Midbrain (tissue), 1 donor: ENCODE measurements at regions not wholly inside any gene's neighbourhood (a gene's known extent, or its start where the extent isn't known, plus 50 kb on each side); places are given as distances from the start of the nearest gene placed in this dataset.

Experiments used
- DNase-seq: peaks from one replicate; lab custom pipeline; 2025; lab: John Stamatoyannopoulos, UW

DNA sequence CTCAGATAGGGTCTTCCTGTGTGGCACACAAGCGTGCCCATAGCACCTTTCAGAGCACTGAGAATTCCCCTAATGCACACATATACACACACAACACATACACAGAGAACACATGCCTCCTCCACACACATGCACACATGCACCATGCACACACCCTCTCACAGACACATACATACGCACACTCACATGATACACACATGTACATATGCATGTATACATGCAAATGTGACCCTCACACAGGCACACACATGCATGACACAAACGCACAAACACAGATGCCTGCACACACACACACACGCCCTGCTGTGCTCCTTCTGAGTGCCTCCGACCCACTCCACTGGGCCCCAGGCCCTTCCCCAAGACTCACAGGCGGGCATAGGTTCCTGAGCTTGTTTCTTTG, 251.0 kb downstream of the PTPRU start:
- DNase-seq, result no peak

DNA sequence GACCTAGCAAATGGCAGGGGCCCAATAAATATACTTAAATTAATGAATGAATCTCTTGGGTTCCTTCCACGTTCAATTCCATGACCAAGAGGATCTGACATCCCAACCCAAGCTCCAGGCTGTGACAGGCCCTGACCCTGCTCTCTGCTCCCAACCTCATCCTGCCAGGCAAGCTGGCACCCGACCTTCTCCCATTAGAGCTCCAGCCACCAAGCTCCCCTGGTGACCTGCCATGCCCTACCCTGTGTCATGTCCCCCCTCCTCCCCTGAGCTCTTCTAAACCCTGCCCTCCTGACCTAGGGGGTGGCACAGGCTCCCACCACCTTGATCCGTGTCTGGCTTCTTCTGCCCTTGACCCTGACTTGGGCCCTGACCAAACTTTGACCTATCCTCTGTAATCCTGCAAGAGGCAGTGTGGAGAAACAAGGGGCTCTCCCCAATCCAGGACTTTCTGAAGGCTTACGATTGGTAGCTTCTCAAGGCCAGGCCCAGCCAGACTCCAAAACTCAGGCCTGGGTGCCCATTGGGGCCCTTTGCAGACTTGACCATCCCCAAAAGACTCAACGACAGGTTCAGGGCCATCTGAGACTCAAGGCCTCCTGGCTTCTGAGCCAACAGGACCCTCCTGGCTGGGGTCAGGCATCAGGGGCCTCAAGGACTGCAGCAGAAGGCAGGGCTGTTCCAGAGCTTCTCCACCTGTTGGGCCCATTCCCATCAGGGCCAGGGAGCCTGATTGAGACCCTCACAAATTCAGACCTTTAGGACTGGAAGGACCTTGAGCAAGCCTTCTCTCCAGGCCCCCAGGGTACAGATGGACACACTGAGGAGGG, 249.0 kb downstream of the PTPRU start:
- DNase-seq, result no peak

DNA sequence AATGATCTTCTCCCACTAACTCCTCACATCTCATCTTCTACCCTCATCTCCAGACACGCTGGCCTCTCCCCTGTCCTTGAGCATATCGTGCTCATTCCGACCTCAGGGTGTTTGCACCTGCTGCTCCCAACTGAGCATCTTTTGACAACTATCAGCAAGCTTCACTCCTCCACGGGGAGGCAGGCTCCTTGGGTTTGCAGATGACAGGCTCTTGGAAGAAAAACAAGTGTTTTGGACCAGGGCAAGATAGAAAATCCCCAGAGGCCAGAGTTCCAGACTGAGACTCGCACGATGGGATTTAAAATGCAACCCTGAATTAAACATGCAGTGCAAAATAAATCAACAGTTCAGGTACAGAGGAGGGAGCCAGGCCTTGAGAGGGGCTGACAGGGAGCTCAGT, 246.7 kb downstream of the PTPRU start:
- DNase-seq, result no peak

DNA sequence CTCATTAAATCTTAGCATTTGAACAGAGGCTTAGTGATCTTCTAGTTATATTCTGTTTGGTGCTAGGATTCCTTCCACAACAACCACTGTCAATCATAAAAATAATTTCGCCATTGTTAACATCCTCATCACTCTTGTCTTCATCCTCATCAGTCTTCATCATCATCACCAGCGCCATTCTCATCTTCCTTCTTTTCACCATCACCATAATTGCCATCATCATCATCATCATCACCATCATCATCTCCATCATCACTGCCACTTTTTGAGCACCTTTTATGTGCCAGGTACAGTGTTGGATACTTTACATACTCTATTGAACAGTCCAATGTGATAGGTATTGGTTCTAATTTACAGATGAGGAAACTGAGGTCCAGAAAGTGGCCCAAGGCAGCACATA, 245.7 kb downstream of the PTPRU start:
- DNase-seq, result no peak

DNA sequence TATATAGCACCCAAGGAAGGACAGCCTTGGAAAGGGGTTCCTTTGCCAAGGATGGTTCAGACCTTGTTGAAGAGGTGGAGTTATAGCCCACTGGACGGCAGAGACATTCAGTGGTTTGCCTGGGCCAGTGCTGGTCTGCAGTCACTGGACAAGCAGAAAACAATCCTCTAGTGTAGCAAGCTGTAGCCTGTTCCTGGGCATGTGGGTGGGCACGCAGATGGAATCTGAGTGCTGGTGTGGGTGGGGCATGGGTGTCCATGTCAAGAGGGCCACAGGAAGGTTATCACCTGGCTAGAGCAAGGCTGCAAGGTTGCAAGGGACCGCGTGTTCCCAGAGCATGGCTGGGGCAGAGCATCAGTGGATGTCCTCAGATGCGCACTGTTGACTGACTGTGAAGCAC, 244.7 kb downstream of the PTPRU start:
- DNase-seq, result no peak

DNA sequence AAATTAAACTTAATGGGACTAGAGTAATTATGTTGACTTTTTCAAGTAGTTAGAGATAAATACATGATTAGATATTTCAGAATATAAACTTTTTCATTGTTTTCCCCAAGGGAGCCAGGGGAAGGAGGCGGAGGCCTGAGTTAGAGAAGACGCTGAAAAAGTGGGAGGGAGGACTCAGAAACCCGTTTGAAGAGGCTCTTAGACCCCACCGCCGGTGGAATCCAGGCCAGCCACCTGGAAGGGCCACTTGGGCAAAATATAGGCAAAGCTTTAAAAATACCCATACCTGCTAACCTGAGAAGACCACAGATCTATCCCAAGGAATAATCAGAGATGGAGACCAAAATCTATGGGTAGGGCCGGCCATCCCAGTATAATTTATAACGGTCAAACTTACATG, 242.6 kb downstream of the PTPRU start:
- no peak for DNase-seq

GRCh38 chr1:29478151-29478791, 241.9 kb downstream of the PTPRU start:
- no peak for DNase-seq

DNA sequence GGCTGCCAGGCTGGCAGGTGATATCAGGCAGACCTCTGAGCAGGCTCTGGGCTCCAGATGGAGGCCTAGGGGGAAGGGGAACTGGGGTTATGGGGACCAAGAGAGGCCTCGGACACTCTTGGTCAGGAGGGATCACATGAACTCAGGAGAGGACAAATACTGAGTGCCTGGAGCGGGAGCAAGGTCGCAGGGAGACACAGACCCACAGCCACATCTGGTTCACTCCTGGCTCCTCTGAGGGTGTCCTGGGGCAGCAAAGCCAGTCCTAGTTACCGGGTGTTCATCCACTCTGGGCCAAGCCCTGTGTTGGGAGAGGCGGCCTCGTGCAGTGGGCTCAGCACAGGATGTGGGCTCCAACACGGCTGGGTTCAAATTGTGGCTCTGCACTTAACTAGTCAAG, 239.0 kb downstream of the PTPRU start:
- no peak for DNase-seq

DNA sequence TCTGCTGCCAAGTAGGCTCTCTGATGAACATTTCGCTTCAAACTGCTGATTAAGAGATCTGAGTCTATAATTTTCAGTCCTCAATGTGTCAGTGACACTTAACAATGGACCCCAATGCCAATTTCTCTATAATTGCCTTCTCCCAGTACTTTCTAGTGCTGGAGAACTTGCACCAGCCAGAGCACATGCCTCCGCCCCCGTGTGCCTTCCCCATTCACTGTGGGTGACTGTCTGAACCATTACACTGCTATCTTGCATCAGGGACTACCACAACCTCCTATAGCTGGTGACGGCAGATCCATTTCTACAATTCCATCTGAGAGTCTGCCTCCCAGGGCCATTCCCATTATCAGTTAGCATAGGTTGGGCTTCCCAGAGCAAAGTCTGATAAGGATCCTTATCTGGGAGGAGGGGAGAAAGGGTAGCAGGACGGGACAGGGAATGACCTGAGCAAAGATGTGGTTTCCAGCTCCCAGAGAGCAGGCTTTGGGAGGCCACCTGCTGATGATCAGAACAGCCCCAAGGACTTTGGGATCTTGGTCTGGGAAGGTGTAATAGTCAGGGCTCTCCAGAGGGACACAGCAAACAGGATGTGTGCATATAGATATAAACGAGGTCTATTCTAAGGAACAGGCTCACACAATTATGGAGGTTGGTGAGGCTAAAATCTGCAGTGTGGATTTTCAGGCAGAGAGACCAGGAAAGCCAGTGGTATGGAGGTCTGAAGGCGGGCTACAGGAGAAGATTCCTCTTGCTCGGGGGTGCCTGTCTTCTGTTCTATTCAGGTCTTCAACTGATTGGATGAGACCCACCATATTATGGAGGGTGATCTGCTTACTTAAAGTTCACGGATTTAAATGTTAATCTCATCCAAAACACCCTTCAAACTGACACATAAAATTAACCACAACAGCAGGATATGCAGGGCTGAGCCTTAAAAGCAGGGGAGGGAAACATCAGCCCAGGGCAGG, 238.2 kb downstream of the PTPRU start:
- no peak for DNase-seq

GRCh38 chr1:29473161-29473855, 237.0 kb downstream of the PTPRU start:
- no peak for DNase-seq

DNA sequence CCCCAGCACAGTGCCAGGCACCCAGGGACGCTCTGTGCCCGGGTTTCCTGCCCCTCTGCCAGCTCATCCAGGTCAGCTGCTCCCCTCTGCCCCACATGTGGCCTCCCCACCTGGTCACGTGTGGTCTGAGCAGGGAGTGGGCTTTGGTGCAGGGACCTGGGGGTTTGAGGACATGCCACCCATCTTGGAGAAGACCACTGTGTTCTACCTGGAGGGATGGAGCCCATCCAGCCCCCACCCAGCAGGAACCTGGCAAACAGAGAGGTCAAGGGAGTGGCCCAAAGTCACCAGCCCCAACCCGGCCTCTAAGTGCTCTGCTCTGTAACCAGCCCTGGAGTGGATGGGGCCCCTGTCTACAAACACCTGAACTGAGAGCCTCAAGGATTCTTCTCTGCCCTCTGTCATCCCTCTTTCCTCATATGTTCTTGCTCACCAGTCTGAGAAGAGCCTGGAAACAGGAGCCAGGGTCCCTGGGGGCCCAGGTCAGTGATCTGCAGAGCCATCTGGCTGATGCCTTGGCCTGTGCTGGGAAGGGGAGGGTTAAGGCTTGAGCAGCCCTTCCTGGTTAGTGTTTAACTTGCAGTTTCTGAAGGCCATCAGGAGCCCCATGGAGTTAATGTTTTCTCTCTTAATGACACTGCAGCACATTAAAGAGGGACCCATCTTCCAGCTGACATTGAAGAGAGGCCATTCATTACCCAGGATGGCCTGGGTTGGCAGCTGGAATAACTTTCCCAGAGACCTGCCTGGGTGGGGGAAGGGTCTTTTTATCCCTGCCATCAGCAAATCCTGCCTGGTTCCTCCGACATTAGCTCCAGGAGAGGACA, 235.4 kb downstream of the PTPRU start:
- DNase-seq, result no peak

DNA sequence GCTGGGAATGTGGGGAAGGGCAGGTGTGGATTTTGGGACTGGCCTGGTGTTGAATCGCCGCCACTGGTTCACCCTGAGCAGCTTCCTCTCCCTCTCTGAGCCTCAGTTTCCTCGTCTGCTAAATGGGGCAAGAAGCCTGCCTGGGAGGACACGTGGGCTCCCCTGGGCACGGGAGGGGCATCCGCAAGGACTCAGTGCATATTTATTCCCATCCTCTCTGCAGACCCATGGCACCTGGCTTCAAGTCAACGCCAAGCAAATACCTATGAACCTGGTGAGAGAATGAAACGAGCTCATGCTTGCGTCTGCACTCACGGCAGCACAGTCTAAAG, 234.4 kb downstream of the PTPRU start:
- DNase-seq, result no peak

DNA sequence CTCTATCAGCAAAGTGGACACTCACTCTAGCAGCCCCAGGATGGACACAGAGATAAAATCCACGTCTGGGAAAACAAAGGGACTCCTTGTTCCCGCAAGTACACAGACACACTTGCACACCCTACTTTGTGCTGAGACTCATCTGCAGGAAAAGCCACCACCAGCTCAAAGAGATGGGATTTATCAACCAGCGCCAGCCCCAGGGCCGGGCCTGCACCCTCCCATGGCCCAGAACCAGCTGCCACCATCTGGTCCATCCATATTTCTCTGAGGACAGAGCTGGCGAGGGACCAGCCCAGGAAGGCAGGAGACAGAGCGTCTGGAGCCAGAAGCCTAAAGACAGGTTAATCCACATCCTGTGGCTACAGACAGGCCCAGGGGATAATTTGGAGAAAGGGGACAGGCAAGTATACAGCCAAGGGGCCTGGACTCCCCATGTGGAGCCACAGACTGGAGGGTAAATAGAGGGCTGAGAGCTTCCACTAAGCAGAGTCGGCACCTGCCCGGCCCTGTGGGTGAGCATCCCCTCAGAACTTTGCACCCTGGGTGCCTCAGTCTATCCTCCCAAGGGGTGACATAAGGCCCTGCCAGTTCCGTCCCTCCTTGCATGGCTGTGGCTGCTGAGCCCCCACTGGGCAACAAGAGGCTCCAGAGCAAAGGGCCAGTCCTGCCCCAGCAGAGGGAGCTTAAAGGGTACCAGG, 233.9 kb downstream of the PTPRU start:
- no peak for DNase-seq

- no peak for DNase-seq
Measured at GRCh38 chr1:29469457-29469856, 233.1 kb downstream of the PTPRU start.

DNA sequence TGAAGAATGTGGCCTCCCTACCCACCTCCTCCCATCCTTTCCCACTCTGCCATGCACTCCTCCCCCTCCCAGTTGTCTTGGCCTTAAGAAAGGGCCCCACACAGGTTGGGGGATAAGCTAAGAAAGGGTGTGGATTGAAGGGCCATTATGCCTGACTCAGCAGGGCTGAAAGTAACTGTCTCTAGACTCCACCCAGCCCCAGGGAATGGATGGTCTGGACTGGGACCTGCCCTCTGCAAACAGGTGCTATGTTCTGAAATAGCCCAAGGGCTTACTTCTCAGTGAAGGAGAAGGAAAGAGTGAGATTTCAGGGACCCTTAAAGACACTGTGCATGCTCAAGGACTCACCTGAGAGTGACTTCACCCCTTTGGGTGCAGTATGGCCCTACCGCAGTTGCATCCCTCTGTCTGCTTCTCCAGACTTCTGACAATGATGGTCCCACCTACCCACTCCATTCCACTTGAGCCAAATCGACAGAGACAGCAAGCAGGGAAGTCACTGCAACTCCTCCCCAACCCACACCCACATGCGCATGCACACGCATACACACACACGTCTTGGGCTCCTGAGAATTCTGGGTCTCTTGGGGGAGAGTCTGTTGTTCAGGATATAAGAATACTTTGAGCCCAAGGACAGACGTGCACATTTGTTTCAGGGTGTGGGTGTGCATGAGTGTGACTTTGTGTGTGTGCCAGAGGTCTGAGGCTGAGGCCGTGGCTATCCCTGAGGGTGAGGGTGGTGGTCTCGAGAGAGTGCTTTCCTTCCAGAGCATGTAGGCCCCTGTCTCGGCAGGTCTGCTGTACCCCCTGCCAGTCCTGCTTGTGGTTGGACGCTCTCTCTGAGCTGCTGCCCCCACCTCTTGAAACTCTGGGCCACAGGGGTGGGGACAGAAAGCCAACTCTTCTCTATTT, 231.9 kb downstream of the PTPRU start:
- DNase-seq, result no peak

DNA sequence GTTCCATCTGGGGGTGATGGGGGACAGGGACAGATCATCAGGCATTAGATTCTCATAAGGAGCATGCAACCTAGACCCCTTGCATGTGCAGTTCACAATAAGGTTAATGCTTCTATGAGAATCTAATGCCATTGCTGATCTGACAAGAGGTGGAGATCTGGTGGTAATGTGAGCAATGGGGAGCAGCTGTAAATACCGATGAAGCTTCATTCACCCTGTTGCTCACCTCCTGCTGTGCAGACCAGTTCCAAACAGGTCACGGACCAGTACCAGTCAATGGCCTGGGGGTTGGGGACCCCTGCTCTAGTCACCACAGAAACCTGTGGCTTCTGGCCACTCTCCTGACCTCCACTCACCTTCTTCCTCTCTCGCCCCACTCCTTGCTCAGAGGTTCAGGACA, 229.9 kb downstream of the PTPRU start:
- no peak for DNase-seq

- DNase-seq, result no peak
Measured at GRCh38 chr1:29465755-29466154, 229.4 kb downstream of the PTPRU start.

DNA sequence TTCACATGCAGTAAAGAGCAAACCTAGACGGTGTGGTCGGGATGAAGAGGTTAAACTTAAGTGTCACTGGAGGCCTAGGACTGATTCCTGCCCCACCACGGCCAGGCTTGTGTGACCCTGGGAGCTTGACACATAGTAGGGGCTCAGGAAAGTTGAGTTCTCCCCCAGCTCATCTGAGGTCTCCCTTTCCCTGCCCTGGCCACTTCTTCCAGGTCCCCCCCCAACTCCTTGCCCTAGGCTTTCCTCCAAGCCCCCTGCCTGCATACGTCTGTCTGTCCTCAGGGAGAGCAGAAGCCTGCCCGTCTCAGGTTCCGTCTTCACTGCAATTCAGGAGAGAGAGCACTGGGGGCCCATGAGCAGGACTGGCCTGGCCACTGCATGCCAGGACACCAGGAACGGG, 225.8 kb downstream of the PTPRU start:
- DNase-seq, result no peak

DNA sequence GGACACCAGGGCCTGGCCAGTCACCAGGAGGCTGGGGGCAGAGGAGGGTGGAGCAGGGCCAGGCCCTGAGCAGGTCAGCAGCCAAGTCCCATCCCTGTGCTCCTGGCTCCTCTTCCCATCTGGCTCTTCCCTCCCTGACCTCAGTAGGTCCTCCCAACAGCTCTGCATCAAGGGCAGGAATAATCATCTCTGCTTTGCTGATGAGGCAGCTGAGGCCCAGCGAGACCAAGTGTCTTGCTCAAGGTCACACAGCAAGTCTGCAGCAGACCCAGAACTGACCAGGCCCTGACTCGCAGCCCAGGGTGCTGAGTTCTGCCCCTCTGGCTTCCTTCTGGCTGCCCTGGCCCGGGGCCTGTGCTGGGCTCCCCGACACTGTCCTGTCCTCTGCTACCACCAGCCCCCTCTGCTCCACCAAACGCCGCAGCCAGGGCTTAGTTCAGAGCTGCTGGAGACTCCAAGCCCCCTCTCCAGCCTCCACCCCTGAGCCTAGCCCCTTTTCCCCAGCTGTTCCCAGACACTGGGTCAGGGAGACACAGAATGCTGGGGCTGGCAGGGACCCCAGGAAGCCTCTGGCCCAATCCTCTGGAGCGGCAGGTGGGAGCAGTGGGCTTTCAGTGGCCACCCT, 224.9 kb downstream of the PTPRU start:
- DNase-seq, result no peak
